ENCODE measurements at regions not wholly inside any gene's neighbourhood (a gene's known extent, or its start where the extent isn't known, plus 50 kb on each side); places are given as distances from the start of the nearest gene placed in this dataset.

DNA sequence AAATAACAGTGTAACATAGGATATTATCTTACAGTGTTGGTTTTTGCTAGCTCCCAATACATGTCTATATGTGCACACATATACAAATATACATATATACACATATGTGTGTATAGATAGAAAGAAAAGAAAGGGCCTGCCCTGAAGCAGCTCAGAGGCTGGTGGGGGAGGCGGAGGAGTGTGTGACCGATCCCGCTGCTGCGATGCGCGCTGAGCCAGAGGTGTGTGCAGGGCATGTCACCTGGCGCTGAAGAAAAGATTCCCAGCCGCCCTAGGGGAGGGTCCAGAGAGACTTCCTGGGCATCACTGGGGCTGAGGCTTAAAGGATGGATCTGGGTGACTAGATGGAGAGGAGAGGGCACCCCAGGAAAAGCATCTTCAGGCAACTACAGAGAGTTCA is 110.2 kb downstream of the FAM50B start:
- intact Hi-C loops (cut with DNase I) = no loop called here
- ATAC-seq = no peak
- Histone ChIP-seq H3K27ac (no peak overlapping the region), H3K27me3 (no peaks in the 10 kb centered on the region), H3K4me3 (no peak overlapping the region), H3K36me3 (no peaks in the 10 kb centered on the region), H3K9me3 (no peaks in the 10 kb centered on the region), H3K4me1 (peaks cover 0 to 22% (median 0%) of the 10 kb centered on the region in 9 donors)
- no peak for DNase-seq
- TF ChIP-seq, protein P1, sequence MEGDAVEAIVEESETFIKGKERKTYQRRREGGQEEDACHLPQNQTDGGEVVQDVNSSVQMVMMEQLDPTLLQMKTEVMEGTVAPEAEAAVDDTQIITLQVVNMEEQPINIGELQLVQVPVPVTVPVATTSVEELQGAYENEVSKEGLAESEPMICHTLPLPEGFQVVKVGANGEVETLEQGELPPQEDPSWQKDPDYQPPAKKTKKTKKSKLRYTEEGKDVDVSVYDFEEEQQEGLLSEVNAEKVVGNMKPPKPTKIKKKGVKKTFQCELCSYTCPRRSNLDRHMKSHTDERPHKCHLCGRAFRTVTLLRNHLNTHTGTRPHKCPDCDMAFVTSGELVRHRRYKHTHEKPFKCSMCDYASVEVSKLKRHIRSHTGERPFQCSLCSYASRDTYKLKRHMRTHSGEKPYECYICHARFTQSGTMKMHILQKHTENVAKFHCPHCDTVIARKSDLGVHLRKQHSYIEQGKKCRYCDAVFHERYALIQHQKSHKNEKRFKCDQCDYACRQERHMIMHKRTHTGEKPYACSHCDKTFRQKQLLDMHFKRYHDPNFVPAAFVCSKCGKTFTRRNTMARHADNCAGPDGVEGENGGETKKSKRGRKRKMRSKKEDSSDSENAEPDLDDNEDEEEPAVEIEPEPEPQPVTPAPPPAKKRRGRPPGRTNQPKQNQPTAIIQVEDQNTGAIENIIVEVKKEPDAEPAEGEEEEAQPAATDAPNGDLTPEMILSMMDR (IDR thresholded peaks at IDR 0.05) = no peak
- 89 to 92% methylated on average over 8 of the region's 8 CpGs for WGBS, 2 donors

DNA sequence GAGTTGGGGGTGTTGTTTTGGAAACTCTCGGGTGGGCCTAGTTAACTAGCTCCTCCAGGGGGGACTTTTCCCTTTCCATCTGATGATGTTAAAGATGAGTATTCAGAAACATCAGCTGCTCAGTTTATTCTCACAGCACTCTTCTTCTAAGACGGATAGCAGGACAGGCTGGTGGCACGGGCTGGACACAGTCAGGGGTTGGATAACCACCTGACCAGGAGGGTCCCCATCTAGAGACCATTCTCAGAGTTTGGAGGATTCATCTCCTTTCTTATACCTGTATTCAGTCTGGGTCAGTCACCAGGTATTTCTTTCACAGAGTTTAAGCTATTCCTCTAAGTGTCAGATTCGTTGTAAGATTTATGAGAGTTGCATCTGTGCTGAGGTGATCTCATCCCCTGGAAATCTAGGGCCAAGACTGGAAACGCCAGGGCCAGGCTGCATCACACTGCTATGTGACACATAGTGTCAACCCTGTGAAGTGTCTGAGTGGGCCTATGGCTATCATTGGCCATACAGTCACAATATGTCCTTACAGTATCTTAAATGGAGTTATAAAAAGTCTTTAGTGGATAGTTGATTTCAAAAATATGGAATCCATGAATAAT is 111.7 kb downstream of the FAM50B start:
- ATAC-seq (no peak), DNase-seq (no peak)
- TF ChIP-seq, protein P1 (IDR thresholded peaks at IDR 0.05) = no peak
- Histone ChIP-seq H3K4me3 (no peak overlapping the region), H3K36me3 (no peaks in the 10 kb centered on the region), H3K27ac (no peak overlapping the region), H3K27me3 (no peaks in the 10 kb centered on the region), H3K9me3 (no peaks in the 10 kb centered on the region), H3K4me1 (peaks cover 0 to 26% (median 0%) of the 10 kb centered on the region in 9 donors)
- intact Hi-C loops (cut with DNase I) = no loop called here
- WGBS, 2 donors = 89 to 91% methylated on average over 5 of the region's 5 CpGs

DNA sequence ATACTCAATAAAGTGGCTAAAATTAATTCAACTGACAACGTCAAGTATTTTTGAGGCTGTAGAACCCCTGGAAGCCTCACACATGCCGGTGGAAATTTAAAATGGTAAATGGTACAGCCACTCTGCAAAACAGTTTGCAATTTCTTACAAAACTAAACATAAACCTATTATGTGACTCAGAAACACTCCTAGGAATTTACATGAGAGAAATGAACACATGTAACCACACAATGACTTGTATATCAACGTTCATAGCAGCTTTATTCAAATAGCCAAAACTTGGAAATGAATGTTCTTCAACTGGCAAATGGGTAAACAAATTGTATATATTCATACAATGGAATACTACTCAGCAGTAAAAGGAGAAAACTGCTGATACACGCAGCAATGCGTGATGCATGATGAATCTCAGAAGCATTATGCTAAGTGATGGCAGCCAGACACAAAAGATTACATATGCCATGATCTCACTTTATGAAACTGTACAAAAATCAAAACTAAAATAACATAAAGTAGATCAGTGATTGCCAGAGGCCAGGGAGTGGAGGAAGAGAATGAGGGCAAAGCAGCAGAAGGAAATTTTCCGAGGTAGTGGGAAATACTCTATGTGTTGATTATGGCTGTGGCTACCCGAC is 112.5 kb downstream of the FAM50B start:
- ATAC-seq (no peak), DNase-seq (no peak)
- Histone ChIP-seq H3K36me3 (no peaks in the 10 kb centered on the region), H3K4me1 (peaks cover 0 to 26% (median 0%) of the 10 kb centered on the region in 9 donors), H3K27ac (no peak overlapping the region), H3K9me3 (no peaks in the 10 kb centered on the region), H3K27me3 (no peaks in the 10 kb centered on the region), H3K4me3 (no peak overlapping the region)
- TF ChIP-seq, protein P1 (IDR thresholded peaks at IDR 0.05) = no peak
- 89 to 90% methylated on average over 7 of the region's 7 CpGs for WGBS, 2 donors
- intact Hi-C loops (cut with DNase I) = no loop called here

DNA sequence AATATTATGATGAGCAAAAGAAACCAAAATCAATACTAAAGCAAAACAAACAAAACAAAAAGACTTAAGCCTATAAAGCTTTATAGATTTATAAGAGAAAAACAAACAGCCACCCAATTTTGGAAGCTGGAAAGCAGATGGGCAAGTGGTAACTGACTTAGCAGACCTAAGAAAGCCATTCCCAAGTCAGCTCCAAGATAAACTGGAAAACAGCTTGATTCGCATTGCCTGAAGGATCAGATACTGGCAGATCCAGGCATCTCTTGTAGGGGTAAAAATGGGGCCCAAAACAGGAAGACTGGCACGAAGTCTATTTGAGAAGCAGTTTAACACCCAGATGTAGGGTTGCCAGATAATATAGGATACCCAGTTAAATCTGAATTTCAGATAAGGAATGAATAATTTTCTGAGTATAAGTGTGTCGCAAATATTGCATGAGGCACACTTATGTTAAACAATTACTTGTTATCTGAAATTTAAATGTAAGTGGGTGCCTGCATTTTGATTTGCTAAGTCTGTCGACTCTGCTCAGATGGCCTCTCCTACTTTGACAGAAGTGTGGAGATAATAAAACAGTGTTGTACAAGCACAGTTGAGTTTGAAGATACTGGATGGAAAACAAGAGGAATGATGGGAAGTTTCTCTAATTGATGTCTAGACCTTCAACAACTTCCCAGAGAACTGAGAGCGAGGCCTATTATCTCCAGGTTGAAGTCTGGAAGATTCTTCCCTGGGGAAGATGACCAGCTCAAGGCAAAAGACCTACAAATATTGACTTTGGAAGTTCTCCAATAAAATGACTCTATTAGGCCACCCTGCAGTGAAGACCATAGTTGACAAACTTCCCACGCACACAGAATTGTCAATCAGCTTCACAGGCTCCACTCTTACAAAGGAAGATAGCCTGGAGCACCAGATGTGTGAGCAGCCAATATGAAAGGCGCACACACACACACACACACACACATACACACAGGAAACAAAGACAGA is 113.4 kb downstream of the FAM50B start:
- Histone ChIP-seq H3K4me3 (no peak overlapping the region), H3K9me3 (no peaks in the 10 kb centered on the region), H3K27me3 (no peaks in the 10 kb centered on the region), H3K4me1 (peaks cover 0 to 26% (median 0%) of the 10 kb centered on the region in 9 donors), H3K36me3 (no peaks in the 10 kb centered on the region), H3K27ac (peak overlapping the region in 1 of 10 donors; percentile 44)
- no peak for DNase-seq
- 62 to 63% methylated on average over 7 of the region's 7 CpGs for WGBS, 2 donors
- intact Hi-C loops (cut with DNase I) = no loop called here
- TF ChIP-seq, protein P1 (IDR thresholded peaks at IDR 0.05) = no peak
- ATAC-seq = peak in 5 of 8 donors; percentile 42 to 75 (median 74)

Data from heart right ventricle (tissue), 16 donors.